Mucosa of gallbladder (tissue), 1 donor: ENCODE measurements at regions not wholly inside any gene's neighbourhood (a gene's known extent, or its start where the extent isn't known, plus 50 kb on each side); places are given as distances from the start of the nearest gene placed in this dataset.
"Not testable (repeated sequence)": the region's sequence is repeated elsewhere in the genome, so short reads cannot be mapped to it uniquely, and the experiment has no call there.

ENCODE experiments used
- DNase-seq: peaks from one replicate; pipeline ENCODE4 v3.0.0-alpha.2; 2020; ENCODE audit warnings: low spot score
- donor health status: DM: no; HTN: no; CAD: no.

GRCh38 chr6:51141080-51141479 is 322.4 kb downstream of the TFAP2B start:
- no peak for DNase-seq

- no peak for DNase-seq
Measured at GRCh38 chr6:51147756-51148155, 329.1 kb downstream of the TFAP2B start.

- no peak for DNase-seq
Measured at GRCh38 chr6:51152594-51152993, 333.9 kb downstream of the TFAP2B start.

- DNase-seq: no peak
Measured at GRCh38 chr6:51153109-51153508, 334.4 kb downstream of the TFAP2B start.

GRCh38 chr6:51154925-51155324 is 336.3 kb downstream of the TFAP2B start:
- not testable (repeated sequence) for DNase-seq

- not testable (repeated sequence) for DNase-seq
Measured at GRCh38 chr6:51159260-51159659, 340.6 kb downstream of the TFAP2B start.

GRCh38 chr6:51161752-51162151 is 343.1 kb downstream of the TFAP2B start:
- DNase-seq: no peak

- no peak for DNase-seq
Measured at GRCh38 chr6:51163843-51164529, 345.3 kb downstream of the TFAP2B start.

GRCh38 chr6:51166914-51167313 is 348.2 kb downstream of the TFAP2B start:
- DNase-seq: no peak

- no peak for DNase-seq
Measured at GRCh38 chr6:51167468-51167867, 348.8 kb downstream of the TFAP2B start.

GRCh38 chr6:51182827-51183226 is 364.2 kb downstream of the TFAP2B start:
- no peak for DNase-seq

GRCh38 chr6:51184046-51184445 is 365.4 kb downstream of the TFAP2B start:
- no peak for DNase-seq

- not testable (repeated sequence) for DNase-seq
Measured at GRCh38 chr6:51193163-51193562, 374.5 kb downstream of the TFAP2B start.

- no peak for DNase-seq
Measured at GRCh38 chr6:51199105-51199552, 380.5 kb downstream of the TFAP2B start.

- DNase-seq: no peak
Measured at GRCh38 chr6:51199733-51200260, 381.1 kb downstream of the TFAP2B start.

- DNase-seq: no peak
Measured at GRCh38 chr6:51200676-51201075, 382.0 kb downstream of the TFAP2B start.

- not testable (repeated sequence) for DNase-seq
Measured at GRCh38 chr6:51202653-51203052, 384.0 kb downstream of the TFAP2B start.

GRCh38 chr6:51203504-51203903 is 384.8 kb downstream of the TFAP2B start:
- DNase-seq: no peak

GRCh38 chr6:51206686-51207085 is 388.0 kb downstream of the TFAP2B start:
- DNase-seq: not testable (repeated sequence)

- no peak for DNase-seq
Measured at GRCh38 chr6:51209651-51210050, 391.0 kb downstream of the TFAP2B start.

GRCh38 chr6:51213811-51214210 is 395.1 kb downstream of the TFAP2B start:
- DNase-seq: no peak

GRCh38 chr6:51214442-51214841 is 395.8 kb downstream of the TFAP2B start:
- DNase-seq: no peak

GRCh38 chr6:51218181-51218580 is 399.5 kb downstream of the TFAP2B start:
- no peak for DNase-seq
